ENCODE measurements at regions not wholly inside any gene's neighbourhood (a gene's known extent, or its start where the extent isn't known, plus 50 kb on each side); places are given as distances from the start of the nearest gene placed in this dataset.

- TF ChIP-seq POLR2AphosphoS5 (IDR thresholded peaks at IDR 0.05) = no peak
- no peak for TF ChIP-seq POLR2A (IDR thresholded peaks at IDR 0.05)
- TF ChIP-seq CTCF (IDR thresholded peaks at IDR 0.05 in 8 of 11, conservative IDR thresholded peaks at IDR 0.05 in 3 of 11) = no peak
- Histone ChIP-seq H3K9me3 (peaks cover 0 to 10% (median 0%) of the 10 kb centered on the region in 8 donors), H3K27ac (no peak overlapping the region), H3K4me1 (no peaks in the 10 kb centered on the region), H3K36me3 (no peaks in the 10 kb centered on the region), H3K27me3 (replicated peaks in 1 of 7) (no peaks in the 10 kb centered on the region), H3K4me3 (no peak overlapping the region)
- DNase-seq = no peak
- intact Hi-C loops (cut with DNase I; ENCODE audit: low total_unique reads) = no loop called here
- 95 to 100% (median 96%) methylated on average over 1 of the region's 1 CpG for WGBS, 5 donors
These were observed 276.9 kb downstream of the UQCRFS1 start for GRCh38 chr19:28936001-28936400.

GRCh38 chr19:28934631-28935030 is 278.3 kb downstream of the UQCRFS1 start:
- Histone ChIP-seq H3K36me3 (no peaks in the 10 kb centered on the region), H3K9me3 (peaks cover 0 to 10% (median 0%) of the 10 kb centered on the region in 8 donors), H3K4me3 (no peak overlapping the region), H3K27ac (no peak overlapping the region), H3K27me3 (replicated peaks in 1 of 7) (no peaks in the 10 kb centered on the region), H3K4me1 (no peaks in the 10 kb centered on the region)
- TF ChIP-seq POLR2AphosphoS5 (IDR thresholded peaks at IDR 0.05) (no peak), POLR2A (IDR thresholded peaks at IDR 0.05) (no peak), CTCF (IDR thresholded peaks at IDR 0.05 in 8 of 11, conservative IDR thresholded peaks at IDR 0.05 in 3 of 11) (no peak)
- DNase-seq = no peak
- intact Hi-C loops (cut with DNase I; ENCODE audit: low total_unique reads) = no loop called here

GRCh38 chr19:28933039-28933438 is 279.9 kb downstream of the UQCRFS1 start:
- intact Hi-C loops (cut with DNase I; ENCODE audit: low total_unique reads) = no loop called here
- no peaks in the 10 kb centered on the region for H3K27me3 ChIP-seq (replicated peaks in 1 of 7)
- H3K27ac ChIP-seq = no peak overlapping the region
- H3K36me3 ChIP-seq = no peaks in the 10 kb centered on the region
- H3K4me1 ChIP-seq = no peaks in the 10 kb centered on the region
- DNase-seq = no peak
- no peak overlapping the region for H3K4me3 ChIP-seq
- peaks cover 0 to 5% (median 0%) of the 10 kb centered on the region in 8 donors for H3K9me3 ChIP-seq
- 80 to 88% (median 83%) methylated on average over 4 of the region's 4 CpGs for WGBS, 5 donors
- TF ChIP-seq CTCF (IDR thresholded peaks at IDR 0.05 in 8 of 11, conservative IDR thresholded peaks at IDR 0.05 in 3 of 11) (no peak), POLR2AphosphoS5 (IDR thresholded peaks at IDR 0.05) (no peak), POLR2A (IDR thresholded peaks at IDR 0.05) (no peak)

GRCh38 chr19:28932446-28932845 is 280.5 kb downstream of the UQCRFS1 start:
- Histone ChIP-seq H3K9me3 (peaks cover 0 to 5% (median 0%) of the 10 kb centered on the region in 8 donors), H3K4me1 (no peaks in the 10 kb centered on the region), H3K36me3 (no peaks in the 10 kb centered on the region), H3K27ac (no peak overlapping the region), H3K27me3 (replicated peaks in 1 of 7) (no peaks in the 10 kb centered on the region), H3K4me3 (no peak overlapping the region)
- intact Hi-C loops (cut with DNase I; ENCODE audit: low total_unique reads) = no loop called here
- TF ChIP-seq POLR2AphosphoS5 (IDR thresholded peaks at IDR 0.05) (no peak), POLR2A (IDR thresholded peaks at IDR 0.05) (no peak), CTCF (IDR thresholded peaks at IDR 0.05 in 8 of 11, conservative IDR thresholded peaks at IDR 0.05 in 3 of 11) (no peak)
- no peak for DNase-seq
- 65 to 74% (median 66%) methylated on average over 3 of the region's 3 CpGs for WGBS, 5 donors

Data from spleen (tissue), 11 donors.